Activated CD8-positive, alpha-beta T cell treated with anti-CD3 and anti-CD28 coated beads for 36 hours (primary cell): ENCODE measurements at regions not wholly inside any gene's neighbourhood (a gene's known extent, or its start where the extent isn't known, plus 50 kb on each side); places are given as distances from the start of the nearest gene placed in this dataset.

Source experiments
- ATAC-seq: fragments of 200-7000 bp; cut with Tn5 transposase; one replicate; pipeline ENCODE4 v1.10.0; 2021; ENCODE audit warnings: mild to moderate bottlenecking, moderate library complexity
- CTCF ChIA-PET: fragments of 350-600 bp; sonication (Branson Sonifier 250); formaldehyde crosslinking; loops from one replicate; lab custom pipeline; 2021; ENCODE audit warnings: antibody characterized with exemption; lab: Charles Lee
- POLR2A ChIA-PET: fragments of 350-600 bp; sonication (Branson Sonifier 250); formaldehyde crosslinking; loops from one replicate; lab custom pipeline; 2021; ENCODE audit warnings: antibody characterized with exemption; lab: Charles Lee
- DNase-seq: peaks from one replicate; pipeline ENCODE4 v3.0.0-alpha.2; 2020
- H3K27ac Mint-ChIP-seq: one replicate; pipeline ENCODE4 v1.8.0; 2021; ENCODE audit warnings: mild to moderate bottlenecking, mixed read lengths
- H3K27me3 Mint-ChIP-seq: one replicate; pipeline ENCODE4 v1.8.0; 2021; ENCODE audit warnings: mixed read lengths
- H3K36me3 Mint-ChIP-seq: one replicate; pipeline ENCODE4 v1.8.0; 2021; ENCODE audit warnings: low read depth, mixed read lengths
- H3K4me1 Mint-ChIP-seq: one replicate; pipeline ENCODE4 v1.8.0; 2021; ENCODE audit warnings: low read depth, mixed read lengths
- H3K4me3 Mint-ChIP-seq: one replicate; pipeline ENCODE4 v1.8.0; 2021; ENCODE audit warnings: mild to moderate bottlenecking, moderate library complexity, mixed read lengths
- H3K9me3 Mint-ChIP-seq: one replicate; pipeline ENCODE4 v1.8.0; 2021; ENCODE audit warnings: mixed read lengths
- CTCF ChIP-seq: fragments of 200-600 bp; IDR thresholded peaks from one replicate; pipeline ENCODE4 v1.8.0; 2022; ENCODE audit warnings: antibody characterized with exemption, mild to moderate bottlenecking
- intact Hi-C: fragments of 100-400 bp; cut with micrococcal nuclease; formaldehyde crosslinking; loops from one replicate; pipeline ENCODE4 v1.10.0; 2022

GRCh38 chr2:128796321-128796720, 477.7 kb upstream of the HS6ST1 start:
- H3K36me3 Mint-ChIP-seq: no peaks in the 10 kb centered on the region
- H3K9me3 Mint-ChIP-seq: no peaks in the 10 kb centered on the region
- intact Hi-C loops: no loop called here
- no peak for TF ChIP-seq CTCF
- ATAC-seq (no peak), DNase-seq (no peak)
- H3K27me3 Mint-ChIP-seq: no peaks in the 10 kb centered on the region
- H3K27ac Mint-ChIP-seq: no peak overlapping the region
- ChIA-PET CTCF (no interaction called here), POLR2A (no interaction called here)
- H3K4me1 Mint-ChIP-seq: no peaks in the 10 kb centered on the region
- no peak overlapping the region for H3K4me3 Mint-ChIP-seq

- Mint-ChIP-seq H3K27ac (no peak overlapping the region), H3K36me3 (no peaks in the 10 kb centered on the region), H3K9me3 (no peaks in the 10 kb centered on the region), H3K4me1 (no peaks in the 10 kb centered on the region), H3K27me3 (no peaks in the 10 kb centered on the region), H3K4me3 (no peak overlapping the region)
- CTCF ChIA-PET: no interaction called here
- ATAC-seq (no peak), DNase-seq (no peak)
- TF ChIP-seq CTCF: no peak
- POLR2A ChIA-PET: no interaction called here
- intact Hi-C loops: no loop called here
These were observed 478.4 kb upstream of the HS6ST1 start for GRCh38 chr2:128797092-128797491.

GRCh38 chr2:128797533-128797932, 478.9 kb upstream of the HS6ST1 start:
- intact Hi-C loops: no loop called here
- Mint-ChIP-seq H3K4me3 (no peak overlapping the region), H3K27ac (no peak overlapping the region), H3K4me1 (no peaks in the 10 kb centered on the region), H3K27me3 (no peaks in the 10 kb centered on the region), H3K9me3 (no peaks in the 10 kb centered on the region), H3K36me3 (no peaks in the 10 kb centered on the region)
- ChIA-PET CTCF (no interaction called here), POLR2A (no interaction called here)
- no peak for TF ChIP-seq CTCF
- no peak for ATAC-seq
- no peak for DNase-seq

GRCh38 chr2:128797937-128798336, 479.3 kb upstream of the HS6ST1 start:
- TF ChIP-seq CTCF: no peak
- ChIA-PET POLR2A (no interaction called here), CTCF (no interaction called here)
- no peak for DNase-seq
- Mint-ChIP-seq H3K27ac (no peak overlapping the region), H3K9me3 (no peaks in the 10 kb centered on the region), H3K4me3 (no peak overlapping the region), H3K36me3 (no peaks in the 10 kb centered on the region), H3K4me1 (no peaks in the 10 kb centered on the region), H3K27me3 (no peaks in the 10 kb centered on the region)
- no peak for ATAC-seq
- intact Hi-C loops: no loop called here

GRCh38 chr2:128798502-128799283, 480.0 kb upstream of the HS6ST1 start:
- intact Hi-C loops: no loop called here
- no peaks in the 10 kb centered on the region for H3K27me3 Mint-ChIP-seq
- no peak for ATAC-seq
- no peaks in the 10 kb centered on the region for H3K4me1 Mint-ChIP-seq
- CTCF ChIA-PET: no interaction called here
- no peak for TF ChIP-seq CTCF
- no peak for DNase-seq
- H3K9me3 Mint-ChIP-seq: no peaks in the 10 kb centered on the region
- POLR2A ChIA-PET: no interaction called here
- no peak overlapping the region for H3K4me3 Mint-ChIP-seq
- H3K27ac Mint-ChIP-seq: no peak overlapping the region
- H3K36me3 Mint-ChIP-seq: no peaks in the 10 kb centered on the region
